ENCODE measurements at regions not wholly inside any gene's neighbourhood (a gene's known extent, or its start where the extent isn't known, plus 50 kb on each side); places are given as distances from the start of the nearest gene placed in this dataset.

- TF ChIP-seq EZH2phosphoT487 (IDR thresholded peaks at IDR 0.05; ENCODE audit: borderline replicate concordance) (no peak), CTCF (IDR thresholded peaks at IDR 0.05 in 2 of 3, conservative IDR thresholded peaks at IDR 0.05 in 1 of 3; ENCODE audit: borderline replicate concordance in 1 of 3, insufficient read depth in 1 of 3, low read depth in 2 of 3, low read length in 2 of 3) (no peak), POLR2A (IDR thresholded peaks at IDR 0.05; ENCODE audit: borderline replicate concordance, extremely low read depth, insufficient read depth, insufficient read length) (no peak), SIN3A (IDR thresholded peaks at IDR 0.05; ENCODE audit: low read depth) (no peak), POLR2AphosphoS5 (IDR thresholded peaks at IDR 0.05; ENCODE audit: low read depth, low read length) (no peak), JUND (IDR thresholded peaks at IDR 0.05) (no peak), TCF7L2 (IDR thresholded peaks at IDR 0.05; ENCODE audit: borderline replicate concordance, extremely low read depth, insufficient read depth, insufficient read length) (no peak), EZH2 (IDR thresholded peaks at IDR 0.05) (no peak), SRF (IDR thresholded peaks at IDR 0.05; ENCODE audit: low read depth) (no peak), ATF3 (IDR thresholded peaks at IDR 0.05) (no peak), ELF1 (IDR thresholded peaks at IDR 0.05; ENCODE audit: borderline replicate concordance, low read depth) (no peak), YY1 (IDR thresholded peaks at IDR 0.05; ENCODE audit: extremely low read depth, insufficient replicate concordance, low read depth, low read length) (no peak)
Measured at GRCh38 chr16:51507286-51507685, 356.2 kb upstream of the SALL1 start.
